Liver (tissue), 8 donors: ENCODE measurements at regions not wholly inside any gene's neighbourhood (a gene's known extent, or its start where the extent isn't known, plus 50 kb on each side); places are given as distances from the start of the nearest gene placed in this dataset.

Experiments
- DNase-seq: peaks from one replicate; pipeline ENCODE4 v3.0.0-alpha.2; 2017; ENCODE audit warnings: low spot score
- H3K27ac ChIP-seq, 2 donors: one replicate each; pipeline ENCODE4 v1.7.0; 2013; ENCODE audit warnings: inconsistent platforms in 2 of 2, low read length in 2 of 2, control low read depth in 1 of 2, low read depth in 1 of 2, mild to moderate bottlenecking in 1 of 2
- H3K27me3 ChIP-seq, 4 donors: one replicate each; pipeline versions ENCODE4 v1.6.1 to v1.7.0; 2013; ENCODE audit warnings: low read length in 3 of 4, inconsistent platforms in 1 of 4, mild to moderate bottlenecking in 1 of 4, moderate library complexity in 1 of 4; ENCODE audit not compliant: control insufficient read depth in 4 of 4, insufficient read depth in 4 of 4
- H3K36me3 ChIP-seq, 4 donors: one replicate each; pipeline versions ENCODE4 v1.6.1 to v1.7.0; 2013; ENCODE audit warnings: low read length in 3 of 4, mild to moderate bottlenecking in 3 of 4, low read depth in 1 of 4, moderate library complexity in 1 of 4; ENCODE audit not compliant: control insufficient read depth in 4 of 4, insufficient read depth in 3 of 4
- H3K4me1 ChIP-seq, 4 donors: one replicate each; pipeline versions ENCODE4 v1.6.1 to v1.7.0; 2013; ENCODE audit warnings: low read length in 3 of 4, mild to moderate bottlenecking in 3 of 4, moderate library complexity in 1 of 4; ENCODE audit not compliant: control insufficient read depth in 4 of 4, insufficient read depth in 4 of 4
- H3K4me3 ChIP-seq, 3 donors: one replicate each; pipeline versions ENCODE4 v1.6.1 to v1.7.0; 2013; ENCODE audit warnings: low read length in 3 of 3, control low read depth in 1 of 3, low read depth in 1 of 3, mild to moderate bottlenecking in 1 of 3
- H3K9ac ChIP-seq, 2 donors: one replicate each; pipeline ENCODE4 v1.7.0; 2013; ENCODE audit warnings: low read length in 2 of 2, mild to moderate bottlenecking in 2 of 2, moderate library complexity in 2 of 2, control low read depth in 1 of 2, low read depth in 1 of 2
- H3K9me3 ChIP-seq, 4 donors: one replicate each; pipeline versions ENCODE4 v1.6.1 to v1.7.0; 2013; ENCODE audit warnings: low read length in 3 of 4; ENCODE audit not compliant: control insufficient read depth in 4 of 4
- CTCF ChIP-seq: fragments of 150-350 bp; IDR thresholded peaks from 2 replicates; pipeline ENCODE4 v1.5.1; 2017; ENCODE audit warnings: improper control_type of control experiment, low read depth, low read length; ENCODE audit not compliant: missing input control
- EGR1 ChIP-seq, 2 donors: IDR thresholded peaks; 2 replicates each; pipeline ENCODE4 v1.6.1; 2016 to 2018; ENCODE audit warnings: antibody characterized with exemption in 2 of 2, low read depth in 2 of 2
- FOXA2 ChIP-seq: IDR thresholded peaks from 2 replicates; pipeline ENCODE4 v1.6.1; 2016; ENCODE audit warnings: antibody characterized with exemption
- GABPA ChIP-seq, 2 donors: IDR thresholded peaks in 1 of 2; conservative IDR thresholded peaks in 1 of 2; 2 replicates each; pipeline ENCODE4 v1.6.1; 2016; ENCODE audit warnings: antibody characterized with exemption in 2 of 2, mild to moderate bottlenecking in 1 of 2, moderate library complexity in 1 of 2
- REST ChIP-seq: IDR thresholded peaks from 2 replicates; pipeline ENCODE4 v1.6.1; 2016; ENCODE audit warnings: antibody characterized with exemption, mild to moderate bottlenecking
- RXRA ChIP-seq, 2 donors: IDR thresholded peaks; 2 replicates each; pipeline ENCODE4 v1.6.1; 2017 to 2018; ENCODE audit warnings: antibody characterized with exemption in 2 of 2, mild to moderate bottlenecking in 1 of 2
- SP1 ChIP-seq: IDR thresholded peaks from 2 replicates; pipeline ENCODE4 v1.6.1; 2018; ENCODE audit warnings: antibody characterized with exemption, mild to moderate bottlenecking
- TAF1 ChIP-seq: conservative IDR thresholded peaks from 2 replicates; pipeline ENCODE4 v1.6.1; 2016; ENCODE audit warnings: antibody characterized with exemption, mild to moderate bottlenecking
- WGBS: extraction: QIAGEN DNeasy Blood & Tissue Kit; methylation state at CpG from one replicate; pipeline ENCODE4 v1.1.7; 2013; 5-methylcytosine and 5-hydroxymethylcytosine counted together
- TF ChIP-seq, protein P1 (sequence below): IDR thresholded peaks from 2 replicates; pipeline ENCODE4 v1.6.1; 2016; ENCODE audit warnings: antibody characterized with exemption
- TF ChIP-seq, protein P2 (sequence below): IDR thresholded peaks from 2 replicates; pipeline ENCODE4 v1.6.1; 2016; ENCODE audit warnings: antibody characterized with exemption
- donor health status: healthy.
- donor health status: healthy.
- donor health status: healthy.
- donor health status: healthy.
- donor health status: healthy.

DNA sequence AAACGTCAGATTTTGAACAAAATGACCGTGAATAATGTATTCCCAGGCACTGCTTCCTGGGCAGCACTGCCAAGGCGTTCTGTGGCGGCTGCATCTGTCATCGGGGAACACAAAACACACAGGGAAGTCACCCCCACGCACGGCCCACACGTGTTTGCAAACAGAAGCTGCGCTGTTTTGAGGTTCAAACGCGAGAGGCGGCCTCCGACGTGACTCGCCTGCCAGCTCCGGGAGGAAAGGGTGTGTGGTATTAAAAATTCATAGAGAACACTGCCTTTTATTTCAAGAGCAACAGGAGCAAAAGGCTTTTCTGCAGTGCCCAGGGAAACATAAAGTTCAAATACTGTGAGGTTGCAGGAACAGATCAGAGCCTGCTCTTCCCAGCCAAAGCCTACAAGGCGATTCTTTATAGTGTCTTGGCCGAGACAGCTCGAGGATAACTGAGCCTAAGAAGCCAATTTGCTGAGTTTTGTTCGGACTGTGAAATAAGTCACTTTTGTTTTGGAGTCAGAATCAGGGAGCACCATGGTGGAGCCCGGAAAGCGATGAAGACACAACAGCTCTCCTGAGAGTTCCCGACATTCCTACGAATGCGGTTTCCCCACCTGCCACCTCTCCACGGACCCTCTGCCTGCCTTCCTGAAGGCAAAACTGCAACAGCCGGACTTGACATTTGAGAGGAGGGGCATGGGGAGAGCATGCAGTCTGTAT is 115.3 kb upstream of the IRX2 start:
- TF ChIP-seq, protein P1, sequence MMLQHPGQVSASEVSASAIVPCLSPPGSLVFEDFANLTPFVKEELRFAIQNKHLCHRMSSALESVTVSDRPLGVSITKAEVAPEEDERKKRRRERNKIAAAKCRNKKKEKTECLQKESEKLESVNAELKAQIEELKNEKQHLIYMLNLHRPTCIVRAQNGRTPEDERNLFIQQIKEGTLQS: no peak
- TF ChIP-seq EGR1 (IDR thresholded peaks at IDR 0.05; ENCODE audit: low read depth in 2 of 2): no peak
- TF ChIP-seq FOXA2: no peak
- TF ChIP-seq TAF1: no peak
- TF ChIP-seq SP1: no peak
- no peak for TF ChIP-seq CTCF
- H3K27me3 ChIP-seq: no peaks in the 10 kb centered on the region
- no peaks in the 10 kb centered on the region for H3K4me1 ChIP-seq
- H3K9ac ChIP-seq: no peak overlapping the region
- no peaks in the 10 kb centered on the region for H3K36me3 ChIP-seq
- H3K9me3 ChIP-seq: peaks cover 0 to 3% (median 1%) of the 10 kb centered on the region in 4 donors
- DNase-seq: no peak
- no peak overlapping the region for H3K27ac ChIP-seq
- H3K4me3 ChIP-seq: no peak overlapping the region
- WGBS: 81% methylated on average over 27 of the region's 27 CpGs

- DNase-seq: no peak
- H3K9ac ChIP-seq: no peak overlapping the region
- no peak overlapping the region for H3K4me3 ChIP-seq
- H3K4me1 ChIP-seq: no peaks in the 10 kb centered on the region
- TF ChIP-seq GABPA (IDR thresholded peaks at IDR 0.05 in 1 of 2, conservative IDR thresholded peaks at IDR 0.05 in 1 of 2): no peak
- TF ChIP-seq, protein P2, sequence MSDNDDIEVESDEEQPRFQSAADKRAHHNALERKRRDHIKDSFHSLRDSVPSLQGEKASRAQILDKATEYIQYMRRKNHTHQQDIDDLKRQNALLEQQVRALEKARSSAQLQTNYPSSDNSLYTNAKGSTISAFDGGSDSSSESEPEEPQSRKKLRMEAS: no peak
- TF ChIP-seq, protein P1: no peak
- no peak for TF ChIP-seq REST
- no peak for TF ChIP-seq RXRA (IDR thresholded peaks at IDR 0.05)
- 81% methylated on average over 12 of the region's 12 CpGs for WGBS
- peaks cover 0 to 3% (median 1%) of the 10 kb centered on the region in 4 donors for H3K9me3 ChIP-seq
- no peaks in the 10 kb centered on the region for H3K27me3 ChIP-seq
- no peaks in the 10 kb centered on the region for H3K36me3 ChIP-seq
- H3K27ac ChIP-seq: no peak overlapping the region
These were observed 114.4 kb upstream of the IRX2 start for GRCh38 chr5:2865856-2866255.
